ENCODE measurements at regions not wholly inside any gene's neighbourhood (a gene's known extent, or its start where the extent isn't known, plus 50 kb on each side); places are given as distances from the start of the nearest gene placed in this dataset.

- Histone ChIP-seq H3K9me2 (ENCODE audit: insufficient read depth) (no peaks in the 10 kb centered on the region), H3K27ac (peak overlapping the region; percentile 48), H3K4me2 (ENCODE audit: unreplicated experiment) (peak overlapping the region; percentile 70), H3K9me3 (ENCODE audit: low read depth) (no peaks in the 10 kb centered on the region), H3K36me3 (ENCODE audit: low read depth) (no peaks in the 10 kb centered on the region), H3K27me3 (replicated peaks; ENCODE audit: insufficient read depth) (no peaks in the 10 kb centered on the region), H3K4me3 (no peak overlapping the region), H3K4me1 (ENCODE audit: insufficient read depth) (peaks cover 22% of the 10 kb centered on the region), H2AFZ (no peak overlapping the region), H3F3A (ENCODE audit: insufficient read depth) (peaks cover 27% of the 10 kb centered on the region; the same call in 1 of the 2 replicates), H3K9ac (no peak overlapping the region), H3K79me2 (ENCODE audit: insufficient read depth) (no peaks in the 10 kb centered on the region), H4K20me1 (ENCODE audit: insufficient read depth) (no peaks in the 10 kb centered on the region)
- peak; percentile 77 for DNase-seq
- WGBS, 2 experiments (ENCODE audit: low coverage in 1 of 2, low lambda C conversion rate in 2 of 2, missing lambda C conversion rate in 2 of 2) = 52% methylated on average over 4 of the region's 4 CpGs
- in situ Hi-C loops (cut with MboI) = no loop called here
- TF ChIP-seq EZH2 (IDR thresholded peaks at IDR 0.05; ENCODE audit: insufficient read depth, poor library complexity, severe bottlenecking) (no peak), EZH2phosphoT487 (IDR thresholded peaks at IDR 0.05; ENCODE audit: insufficient read depth, low read depth) (no peak)
Measured at GRCh38 chr12:59972905-59973304, 377.1 kb downstream of the SLC16A7 start.

GRCh38 chr12:59973515-59973914 is 377.7 kb downstream of the SLC16A7 start:
- no peaks in the 10 kb centered on the region for H3K9me2 ChIP-seq (ENCODE audit: insufficient read depth)
- H3K27me3 ChIP-seq (replicated peaks; ENCODE audit: insufficient read depth) = no peaks in the 10 kb centered on the region
- in situ Hi-C loops (cut with MboI) = no loop called here
- H3K79me2 ChIP-seq (ENCODE audit: insufficient read depth) = no peaks in the 10 kb centered on the region
- TF ChIP-seq EZH2phosphoT487 (IDR thresholded peaks at IDR 0.05; ENCODE audit: insufficient read depth, low read depth) (peak; percentile 55; the same call in 1 of the 2 replicates), EZH2 (IDR thresholded peaks at IDR 0.05; ENCODE audit: insufficient read depth, poor library complexity, severe bottlenecking) (no peak)
- H2AFZ ChIP-seq = no peak overlapping the region
- no peak overlapping the region for H3K9ac ChIP-seq
- peaks cover 22% of the 10 kb centered on the region for H3K4me1 ChIP-seq (ENCODE audit: insufficient read depth)
- peak overlapping the region; percentile 48 for H3K27ac ChIP-seq
- H3K9me3 ChIP-seq (ENCODE audit: low read depth) = no peaks in the 10 kb centered on the region
- 0 to 4% methylated on average over 2 of the region's 2 CpGs for WGBS, 2 experiments (ENCODE audit: low coverage in 1 of 2, low lambda C conversion rate in 2 of 2, missing lambda C conversion rate in 2 of 2)
- peaks cover 27% of the 10 kb centered on the region; the same call in 1 of the 2 replicates for H3F3A ChIP-seq (ENCODE audit: insufficient read depth)
- peak; percentile 82 for DNase-seq
- H3K4me3 ChIP-seq = no peak overlapping the region
- no peaks in the 10 kb centered on the region for H4K20me1 ChIP-seq (ENCODE audit: insufficient read depth)
- H3K36me3 ChIP-seq (ENCODE audit: low read depth) = no peaks in the 10 kb centered on the region
- peak overlapping the region; percentile 70 for H3K4me2 ChIP-seq (ENCODE audit: unreplicated experiment)

DNA sequence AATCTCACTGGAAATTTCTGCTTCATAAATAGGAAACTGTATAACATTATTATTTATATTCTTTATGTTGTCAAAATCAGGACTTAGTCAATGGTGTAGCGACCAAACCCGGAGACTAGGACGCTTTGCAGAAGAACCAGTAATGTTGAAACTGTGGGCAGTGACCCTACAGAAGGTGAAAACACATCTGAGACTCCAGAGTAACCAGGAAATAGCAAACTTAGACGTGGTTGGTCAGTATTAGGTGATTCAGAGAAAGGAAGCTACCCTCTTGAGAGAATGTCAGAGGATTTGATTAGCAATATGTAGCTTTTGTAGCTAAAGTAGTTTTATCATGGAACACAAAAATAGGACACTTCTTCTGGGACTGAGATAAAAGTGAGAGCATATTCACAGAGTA is 381.9 kb downstream of the SLC16A7 start:
- H2AFZ ChIP-seq = no peak overlapping the region

DNA sequence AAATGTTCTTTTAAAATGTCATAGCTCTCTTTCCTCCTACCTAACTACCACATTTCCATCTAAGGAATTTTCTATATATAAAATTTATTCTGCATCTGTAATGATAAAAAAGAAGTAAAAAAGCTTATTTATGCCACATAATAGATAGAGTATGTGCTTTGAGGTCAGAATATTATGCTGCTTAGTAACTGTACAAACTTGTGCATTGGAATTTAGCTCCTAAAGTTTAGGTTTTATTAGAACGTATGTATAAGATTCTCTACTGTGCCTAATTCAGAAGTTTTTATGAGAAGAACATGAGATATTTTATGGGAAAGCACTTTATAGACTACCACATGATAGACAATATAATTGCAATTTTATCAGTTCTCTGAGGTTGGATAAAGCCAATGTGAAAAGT is 384.6 kb downstream of the SLC16A7 start:
- no peak for TF ChIP-seq EZH2 (IDR thresholded peaks at IDR 0.05; ENCODE audit: insufficient read depth, poor library complexity, severe bottlenecking)
- TF ChIP-seq EZH2phosphoT487 (IDR thresholded peaks at IDR 0.05; ENCODE audit: insufficient read depth, low read depth) = no peak
- Histone ChIP-seq H3K9me3 (ENCODE audit: low read depth) (no peaks in the 10 kb centered on the region), H4K20me1 (ENCODE audit: insufficient read depth) (no peaks in the 10 kb centered on the region), H3K4me3 (no peak overlapping the region), H3K9ac (no peak overlapping the region), H2AFZ (peak overlapping the region; percentile 10; the same call in 1 of the 2 replicates), H3K27me3 (replicated peaks; ENCODE audit: insufficient read depth) (no peaks in the 10 kb centered on the region), H3K79me2 (ENCODE audit: insufficient read depth) (no peaks in the 10 kb centered on the region), H3K9me2 (ENCODE audit: insufficient read depth) (no peaks in the 10 kb centered on the region), H3K36me3 (ENCODE audit: low read depth) (no peaks in the 10 kb centered on the region), H3K27ac (no peak overlapping the region), H3K4me2 (ENCODE audit: unreplicated experiment) (peak overlapping the region; percentile 41), H3F3A (ENCODE audit: insufficient read depth) (no peaks in the 10 kb centered on the region), H3K4me1 (ENCODE audit: insufficient read depth) (peaks cover 15% of the 10 kb centered on the region)
- WGBS, 2 experiments (ENCODE audit: low coverage in 1 of 2, low lambda C conversion rate in 2 of 2, missing lambda C conversion rate in 2 of 2) = 56 to 60% methylated on average over 1 of the region's 1 CpG
- DNase-seq = peak; percentile 41
- in situ Hi-C loops (cut with MboI) = no loop called here

More for the DNA sequence above, 381.9 kb downstream of the SLC16A7 start:
- TF ChIP-seq EZH2phosphoT487 (IDR thresholded peaks at IDR 0.05; ENCODE audit: insufficient read depth, low read depth) (no peak), EZH2 (IDR thresholded peaks at IDR 0.05; ENCODE audit: insufficient read depth, poor library complexity, severe bottlenecking) (no peak)
- Histone ChIP-seq H3K79me2 (ENCODE audit: insufficient read depth) (no peaks in the 10 kb centered on the region), H3K36me3 (ENCODE audit: low read depth) (no peaks in the 10 kb centered on the region), H3K9me3 (ENCODE audit: low read depth) (no peaks in the 10 kb centered on the region), H3F3A (ENCODE audit: insufficient read depth) (peaks cover 14% of the 10 kb centered on the region; the same call in 1 of the 2 replicates), H3K4me2 (ENCODE audit: unreplicated experiment) (no peak overlapping the region), H3K27me3 (replicated peaks; ENCODE audit: insufficient read depth) (no peaks in the 10 kb centered on the region), H3K27ac (no peak overlapping the region), H3K9me2 (ENCODE audit: insufficient read depth) (no peaks in the 10 kb centered on the region), H3K4me1 (ENCODE audit: insufficient read depth) (peaks cover 31% of the 10 kb centered on the region), H3K4me3 (no peak overlapping the region), H3K9ac (no peak overlapping the region), H4K20me1 (ENCODE audit: insufficient read depth) (no peaks in the 10 kb centered on the region)
- WGBS, 2 experiments (ENCODE audit: low coverage in 1 of 2, low lambda C conversion rate in 2 of 2, missing lambda C conversion rate in 2 of 2) = 70 to 71% methylated on average over 4 of the region's 4 CpGs
- in situ Hi-C loops (cut with MboI) = no loop called here
- no peak for DNase-seq

- no peak overlapping the region for H2AFZ ChIP-seq
- H3K4me2 ChIP-seq (ENCODE audit: unreplicated experiment) = no peak overlapping the region
- 90 to 91% methylated on average over 4 of the region's 4 CpGs for WGBS, 2 experiments (ENCODE audit: low coverage in 1 of 2, low lambda C conversion rate in 2 of 2, missing lambda C conversion rate in 2 of 2)
- H3K9me3 ChIP-seq (ENCODE audit: low read depth) = no peaks in the 10 kb centered on the region
- H3K4me1 ChIP-seq (ENCODE audit: insufficient read depth) = no peaks in the 10 kb centered on the region
- H3K4me3 ChIP-seq = no peak overlapping the region
- H3K27ac ChIP-seq = no peak overlapping the region
- no peaks in the 10 kb centered on the region for H3K27me3 ChIP-seq (replicated peaks; ENCODE audit: insufficient read depth)
- H3K36me3 ChIP-seq (ENCODE audit: low read depth) = no peaks in the 10 kb centered on the region
- H3F3A ChIP-seq (ENCODE audit: insufficient read depth) = no peaks in the 10 kb centered on the region
- no peak for DNase-seq
- TF ChIP-seq EZH2phosphoT487 (IDR thresholded peaks at IDR 0.05; ENCODE audit: insufficient read depth, low read depth) (no peak), EZH2 (IDR thresholded peaks at IDR 0.05; ENCODE audit: insufficient read depth, poor library complexity, severe bottlenecking) (no peak)
- H3K9me2 ChIP-seq (ENCODE audit: insufficient read depth) = no peaks in the 10 kb centered on the region
- no peaks in the 10 kb centered on the region for H4K20me1 ChIP-seq (ENCODE audit: insufficient read depth)
- H3K79me2 ChIP-seq (ENCODE audit: insufficient read depth) = no peaks in the 10 kb centered on the region
- in situ Hi-C loops (cut with MboI) = no loop called here
- no peak overlapping the region for H3K9ac ChIP-seq
Measured at GRCh38 chr12:59999291-59999690, 403.5 kb downstream of the SLC16A7 start.
